Panc1 (cell line): ENCODE measurements at regions not wholly inside any gene's neighbourhood (a gene's known extent, or its start where the extent isn't known, plus 50 kb on each side); places are given as distances from the start of the nearest gene placed in this dataset.

Experiments
- POLR2AphosphoS5 ChIP-seq: IDR thresholded peaks from 2 replicates; pipeline ENCODE4 v1.6.1; 2012; ENCODE audit warnings: mild to moderate bottlenecking, low read depth, low read length, moderate library complexity
- SIN3A ChIP-seq: IDR thresholded peaks from 2 replicates; pipeline ENCODE4 v1.6.1; 2012; ENCODE audit warnings: low read depth, mild to moderate bottlenecking, low read length, moderate library complexity, borderline replicate concordance; ENCODE audit not compliant: insufficient read depth
- TF ChIP-seq, protein P1 (sequence below): fragments of 450-650 bp; IDR thresholded peaks from 2 replicates; pipeline ENCODE4 v1.5.1; 2017; ENCODE audit warnings: mild to moderate bottlenecking
- TF ChIP-seq, protein P2 (sequence below), 2 experiments: IDR thresholded peaks; 2 replicates each; pipeline ENCODE4 v1.6.1; 2011 to 2012; ENCODE audit warnings: low read depth in 2 of 2, control low read depth in 1 of 2, low read length in 1 of 2, mild to moderate bottlenecking in 1 of 2, moderate library complexity in 1 of 2; ENCODE audit not compliant: insufficient read depth in 1 of 2

DNA sequence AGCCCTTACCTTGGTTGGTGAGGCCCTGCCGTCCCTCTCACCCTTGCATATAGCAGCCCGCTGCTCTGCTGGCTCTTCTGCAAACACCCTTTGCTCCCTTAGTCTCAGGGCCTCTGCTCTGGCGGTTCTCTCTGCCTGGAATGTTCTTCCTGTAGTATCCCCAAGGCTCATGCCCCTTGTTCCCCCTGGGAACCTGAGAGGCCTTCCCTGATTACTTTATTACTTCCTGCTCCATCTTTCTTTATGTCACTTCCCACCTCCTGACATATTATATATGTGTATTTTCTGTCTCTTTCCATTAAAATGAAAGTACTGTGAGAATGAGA is 73.9 kb upstream of the SPRY4 start:
- TF ChIP-seq SIN3A (no peak), POLR2AphosphoS5 (no peak)
- TF ChIP-seq, protein P1, sequence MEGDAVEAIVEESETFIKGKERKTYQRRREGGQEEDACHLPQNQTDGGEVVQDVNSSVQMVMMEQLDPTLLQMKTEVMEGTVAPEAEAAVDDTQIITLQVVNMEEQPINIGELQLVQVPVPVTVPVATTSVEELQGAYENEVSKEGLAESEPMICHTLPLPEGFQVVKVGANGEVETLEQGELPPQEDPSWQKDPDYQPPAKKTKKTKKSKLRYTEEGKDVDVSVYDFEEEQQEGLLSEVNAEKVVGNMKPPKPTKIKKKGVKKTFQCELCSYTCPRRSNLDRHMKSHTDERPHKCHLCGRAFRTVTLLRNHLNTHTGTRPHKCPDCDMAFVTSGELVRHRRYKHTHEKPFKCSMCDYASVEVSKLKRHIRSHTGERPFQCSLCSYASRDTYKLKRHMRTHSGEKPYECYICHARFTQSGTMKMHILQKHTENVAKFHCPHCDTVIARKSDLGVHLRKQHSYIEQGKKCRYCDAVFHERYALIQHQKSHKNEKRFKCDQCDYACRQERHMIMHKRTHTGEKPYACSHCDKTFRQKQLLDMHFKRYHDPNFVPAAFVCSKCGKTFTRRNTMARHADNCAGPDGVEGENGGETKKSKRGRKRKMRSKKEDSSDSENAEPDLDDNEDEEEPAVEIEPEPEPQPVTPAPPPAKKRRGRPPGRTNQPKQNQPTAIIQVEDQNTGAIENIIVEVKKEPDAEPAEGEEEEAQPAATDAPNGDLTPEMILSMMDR = no peak
- TF ChIP-seq, protein P2, sequence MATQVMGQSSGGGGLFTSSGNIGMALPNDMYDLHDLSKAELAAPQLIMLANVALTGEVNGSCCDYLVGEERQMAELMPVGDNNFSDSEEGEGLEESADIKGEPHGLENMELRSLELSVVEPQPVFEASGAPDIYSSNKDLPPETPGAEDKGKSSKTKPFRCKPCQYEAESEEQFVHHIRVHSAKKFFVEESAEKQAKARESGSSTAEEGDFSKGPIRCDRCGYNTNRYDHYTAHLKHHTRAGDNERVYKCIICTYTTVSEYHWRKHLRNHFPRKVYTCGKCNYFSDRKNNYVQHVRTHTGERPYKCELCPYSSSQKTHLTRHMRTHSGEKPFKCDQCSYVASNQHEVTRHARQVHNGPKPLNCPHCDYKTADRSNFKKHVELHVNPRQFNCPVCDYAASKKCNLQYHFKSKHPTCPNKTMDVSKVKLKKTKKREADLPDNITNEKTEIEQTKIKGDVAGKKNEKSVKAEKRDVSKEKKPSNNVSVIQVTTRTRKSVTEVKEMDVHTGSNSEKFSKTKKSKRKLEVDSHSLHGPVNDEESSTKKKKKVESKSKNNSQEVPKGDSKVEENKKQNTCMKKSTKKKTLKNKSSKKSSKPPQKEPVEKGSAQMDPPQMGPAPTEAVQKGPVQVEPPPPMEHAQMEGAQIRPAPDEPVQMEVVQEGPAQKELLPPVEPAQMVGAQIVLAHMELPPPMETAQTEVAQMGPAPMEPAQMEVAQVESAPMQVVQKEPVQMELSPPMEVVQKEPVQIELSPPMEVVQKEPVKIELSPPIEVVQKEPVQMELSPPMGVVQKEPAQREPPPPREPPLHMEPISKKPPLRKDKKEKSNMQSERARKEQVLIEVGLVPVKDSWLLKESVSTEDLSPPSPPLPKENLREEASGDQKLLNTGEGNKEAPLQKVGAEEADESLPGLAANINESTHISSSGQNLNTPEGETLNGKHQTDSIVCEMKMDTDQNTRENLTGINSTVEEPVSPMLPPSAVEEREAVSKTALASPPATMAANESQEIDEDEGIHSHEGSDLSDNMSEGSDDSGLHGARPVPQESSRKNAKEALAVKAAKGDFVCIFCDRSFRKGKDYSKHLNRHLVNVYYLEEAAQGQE (IDR thresholded peaks at IDR 0.05; ENCODE audit: insufficient read depth in 1 of 2, low read depth in 2 of 2, low read length in 1 of 2) = no peak
